COLO829 (cell line): ENCODE measurements at regions not wholly inside any gene's neighbourhood (a gene's known extent, or its start where the extent isn't known, plus 50 kb on each side); places are given as distances from the start of the nearest gene placed in this dataset.

Source experiments
- DNase-seq: peaks from one replicate; pipeline ENCODE4 v3.0.0; 2012; ENCODE audit warnings: low spot score

DNA sequence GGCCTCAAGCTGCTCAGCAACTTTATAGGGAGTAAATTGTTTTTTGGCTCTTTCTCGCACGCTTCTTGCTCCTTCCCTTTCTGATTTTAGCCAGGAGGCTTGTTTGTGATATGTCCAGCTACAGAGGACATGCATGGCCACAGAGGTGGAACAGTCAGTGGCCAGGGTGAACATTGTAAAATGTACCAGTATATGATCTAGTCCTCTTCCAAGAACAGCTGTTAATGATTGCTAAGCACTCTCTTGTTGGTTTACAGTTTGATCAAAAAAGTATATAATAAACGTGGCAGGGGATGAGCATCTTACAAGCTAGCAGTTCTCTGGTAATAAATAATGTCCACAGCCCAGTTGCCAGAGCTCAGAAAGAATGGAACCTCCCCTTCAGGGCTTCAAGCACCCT is 461.7 kb upstream of the DYNLRB2 start:
- DNase-seq, result no peak

- DNase-seq, result no peak
Observed at GRCh38 chr16:80077696-80078095, 463.1 kb upstream of the DYNLRB2 start.

DNA sequence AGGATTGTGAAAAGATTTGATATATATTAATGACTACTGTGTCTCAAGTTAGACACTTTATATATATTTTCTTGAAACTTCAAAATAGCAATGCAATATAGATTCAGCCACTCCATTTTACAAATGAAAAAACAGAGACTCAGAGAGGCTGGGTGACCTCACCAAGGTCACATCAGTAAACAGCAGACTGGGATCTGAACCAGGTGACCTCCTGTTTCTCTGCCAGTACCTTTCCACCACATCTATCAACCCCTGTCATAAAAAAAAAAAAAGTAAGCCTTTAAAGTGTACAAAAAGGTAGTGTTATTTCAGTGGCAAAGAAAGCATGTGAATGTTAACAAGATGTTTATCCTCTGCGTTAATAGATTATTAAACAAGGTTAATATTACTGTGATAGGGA is 466.5 kb upstream of the DYNLRB2 start:
- DNase-seq, result no peak

- DNase-seq, result no peak
Observed at GRCh38 chr16:80071964-80072456, 468.8 kb upstream of the DYNLRB2 start.

DNA sequence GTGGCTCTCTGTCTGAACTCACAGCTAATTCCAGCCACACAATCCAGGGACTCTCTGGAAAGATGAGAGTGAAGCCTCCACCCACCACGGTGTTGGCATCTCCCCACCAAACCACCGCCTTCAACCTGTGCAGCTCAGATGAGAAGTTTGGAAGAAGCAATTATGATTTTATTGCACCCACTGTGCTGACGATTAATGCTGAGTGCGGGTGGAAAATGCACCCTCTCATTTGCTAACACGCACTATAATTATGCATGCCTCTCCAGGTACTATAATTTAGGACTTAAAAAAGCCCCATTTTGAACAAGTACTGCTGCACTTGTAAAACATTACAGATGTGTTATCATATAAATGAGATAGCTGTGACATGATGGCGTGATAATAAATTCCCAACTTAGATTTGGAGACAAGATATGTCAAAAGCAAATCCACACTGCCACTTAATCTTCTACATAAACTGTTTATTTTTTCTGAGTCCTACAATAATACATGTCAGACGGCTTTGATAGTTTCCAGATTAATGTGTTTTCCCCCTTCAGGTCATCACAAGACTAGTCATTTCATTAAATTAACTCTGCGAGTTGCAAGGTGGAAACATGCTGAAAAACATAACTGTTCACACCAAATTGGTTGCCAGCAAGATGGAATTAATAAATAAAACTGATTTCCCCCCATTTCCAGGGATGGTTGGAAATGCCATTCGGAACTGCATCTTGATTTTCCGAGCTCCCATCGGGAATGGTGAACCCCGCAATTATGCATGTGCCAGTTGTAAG is 466.5 kb upstream of the MAF start:
- no peak for DNase-seq

- no peak for DNase-seq
Observed at GRCh38 chr16:80065541-80065940, 465.0 kb upstream of the MAF start.

DNA sequence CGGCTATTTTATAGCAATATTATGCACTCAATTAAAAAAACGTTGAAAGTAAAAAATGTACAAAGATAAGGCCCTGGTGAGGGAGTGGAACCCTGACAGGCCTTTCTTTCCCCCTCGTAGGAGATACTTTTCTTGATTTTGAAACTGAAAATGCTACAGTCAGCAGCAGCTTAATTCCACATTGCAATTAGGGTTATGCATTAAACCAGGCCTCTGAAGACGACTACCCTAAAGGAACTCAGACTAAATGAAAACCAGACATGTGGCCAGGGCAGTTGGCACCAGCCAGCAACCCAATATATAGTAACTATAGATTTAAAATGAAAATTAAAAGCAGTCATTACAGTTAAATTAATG is 463.2 kb upstream of the MAF start:
- no peak for DNase-seq

DNA sequence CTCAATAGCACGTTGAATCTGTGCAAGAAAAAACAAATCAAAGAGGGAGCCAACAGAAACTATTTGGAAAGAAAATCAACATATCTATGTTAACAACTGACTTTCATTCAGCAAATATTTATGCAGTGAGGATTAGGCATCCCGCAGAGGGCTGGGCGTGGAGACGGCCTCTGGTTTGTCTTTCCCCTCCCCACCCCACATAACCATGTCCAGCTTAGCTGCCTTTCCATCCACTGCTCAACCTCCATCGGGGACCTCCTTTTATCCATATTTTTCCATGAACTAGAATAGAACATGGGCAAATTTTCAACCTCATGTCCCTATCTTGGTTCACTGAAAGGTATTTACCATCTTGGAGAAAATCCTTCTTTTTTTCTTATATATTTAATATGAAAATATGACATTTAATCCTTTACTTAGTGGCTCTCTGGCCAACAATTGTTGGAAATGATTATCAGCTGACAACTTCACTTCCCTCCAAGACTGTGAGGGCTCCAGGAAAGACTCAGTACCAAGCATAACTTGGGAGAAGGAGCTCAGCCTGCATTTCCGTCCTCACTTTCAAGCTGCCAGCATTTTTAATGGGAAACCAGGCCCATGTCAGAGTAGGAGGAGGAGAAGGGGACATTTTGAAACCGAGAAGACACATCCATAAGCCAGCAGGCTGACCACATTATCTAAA is 462.6 kb upstream of the MAF start:
- DNase-seq, result no peak

GRCh38 chr16:80062361-80063030 is 462.0 kb upstream of the MAF start:
- no peak for DNase-seq

GRCh38 chr16:80060470-80060869 is 459.9 kb upstream of the MAF start:
- no peak for DNase-seq

DNA sequence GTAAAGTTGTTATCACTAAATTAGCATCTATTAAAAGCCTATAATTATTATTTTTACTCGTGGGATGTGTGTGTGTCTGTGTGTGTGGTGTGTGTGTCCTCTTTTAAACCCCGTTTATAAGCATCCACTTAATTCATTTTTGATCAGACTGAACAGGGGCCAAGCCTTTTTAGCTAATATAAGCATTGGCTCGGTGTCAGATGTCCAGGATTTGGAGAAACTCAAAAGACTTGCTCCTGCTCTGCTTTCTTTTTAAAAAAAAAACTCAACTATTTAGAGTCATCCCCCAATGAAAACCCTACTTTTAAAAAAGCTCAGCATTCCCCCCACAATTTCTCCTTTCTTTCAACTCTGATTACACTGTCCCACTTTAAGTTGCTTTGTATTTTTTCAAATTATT is 459.3 kb upstream of the MAF start:
- DNase-seq, result no peak

DNA sequence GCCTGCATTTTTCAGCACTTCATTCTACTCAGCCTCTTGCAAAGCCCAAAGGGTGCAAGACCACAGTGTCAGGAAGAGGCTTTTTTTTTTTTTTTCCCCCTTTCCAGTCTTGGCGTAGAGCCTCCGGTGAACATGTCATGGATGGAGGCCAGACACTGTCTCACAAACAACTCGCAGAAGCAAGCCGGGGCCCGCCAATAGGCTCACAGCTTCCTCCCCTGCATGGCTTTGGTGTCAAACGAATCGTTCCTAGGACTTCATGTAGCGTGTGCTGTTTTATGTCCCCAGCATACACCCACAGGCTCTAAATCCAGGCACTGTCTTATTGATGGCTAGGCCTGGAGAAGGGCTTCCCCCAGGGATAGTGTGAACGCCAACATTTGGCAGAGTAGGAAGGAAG is 457.7 kb upstream of the MAF start:
- DNase-seq, result no peak

GRCh38 chr16:80056324-80056723 is 455.8 kb upstream of the MAF start:
- no peak for DNase-seq

DNA sequence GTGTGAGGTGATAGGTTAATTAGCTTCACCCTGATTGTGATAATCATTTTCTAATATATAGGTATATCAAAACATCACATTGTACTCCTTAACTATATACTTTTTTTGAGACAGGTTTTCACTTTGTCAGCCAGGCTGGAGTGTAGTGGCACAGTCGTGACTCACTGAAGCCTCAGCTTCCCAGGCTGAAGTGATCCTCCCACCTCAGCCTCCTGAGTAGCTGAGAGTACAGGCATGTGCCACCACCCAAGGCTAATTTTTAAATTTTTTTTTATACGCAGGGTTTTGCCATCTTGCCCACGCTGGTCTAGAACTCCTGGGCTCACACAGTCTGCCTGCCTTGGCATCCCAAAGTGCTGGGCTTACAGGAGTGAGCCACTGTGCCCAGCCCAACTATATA is 455.3 kb upstream of the MAF start:
- no peak for DNase-seq

- no peak for DNase-seq
Observed at GRCh38 chr16:80054647-80055046, 454.1 kb upstream of the MAF start.

- no peak for DNase-seq
Observed at GRCh38 chr16:80051040-80051439, 450.5 kb upstream of the MAF start.

DNA sequence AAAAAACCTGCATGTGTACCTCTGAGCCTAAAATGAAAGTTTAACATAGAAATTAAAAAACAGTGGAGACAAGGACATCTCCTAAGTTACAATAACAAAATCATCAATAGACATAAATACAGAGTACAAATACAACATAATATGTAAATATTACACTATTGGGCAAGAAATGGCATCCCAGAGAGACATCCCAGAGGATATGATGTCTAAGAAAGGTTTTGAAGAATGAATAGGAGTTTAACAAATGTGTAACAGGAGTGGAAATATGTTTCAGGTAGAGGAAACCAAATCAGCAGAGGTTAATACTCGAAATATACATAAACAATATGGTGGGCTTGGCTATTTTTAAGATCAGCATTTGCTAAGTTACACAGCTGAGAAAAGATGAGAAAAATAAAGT is 447.7 kb upstream of the MAF start:
- no peak for DNase-seq

- DNase-seq, result no peak
Observed at GRCh38 chr16:80047842-80048241, 447.3 kb upstream of the MAF start.

GRCh38 chr16:80046848-80047247 is 446.3 kb upstream of the MAF start:
- DNase-seq, result no peak

DNA sequence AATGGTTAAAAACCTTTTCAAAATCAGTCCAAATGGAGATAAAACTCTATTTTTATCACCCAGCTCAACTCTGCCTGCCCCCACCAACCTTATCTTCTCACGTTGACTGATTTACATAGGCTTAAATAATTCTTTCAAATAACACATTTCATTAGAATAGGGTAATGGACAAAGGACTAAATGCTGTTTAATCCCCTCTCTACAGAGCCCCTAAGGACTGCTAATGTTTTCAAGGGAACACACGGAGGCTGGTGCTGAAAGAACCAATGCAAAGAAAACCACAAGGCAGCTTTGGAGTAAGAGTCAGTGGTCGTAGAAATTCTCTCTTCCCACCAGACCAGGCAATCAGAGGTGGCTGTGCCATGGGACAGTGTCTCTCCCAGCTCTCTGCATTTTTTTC is 445.7 kb upstream of the MAF start:
- no peak for DNase-seq

GRCh38 chr16:80045861-80046260 is 445.3 kb upstream of the MAF start:
- no peak for DNase-seq

GRCh38 chr16:80041410-80041809 is 440.9 kb upstream of the MAF start:
- DNase-seq, result peak; percentile 77

DNA sequence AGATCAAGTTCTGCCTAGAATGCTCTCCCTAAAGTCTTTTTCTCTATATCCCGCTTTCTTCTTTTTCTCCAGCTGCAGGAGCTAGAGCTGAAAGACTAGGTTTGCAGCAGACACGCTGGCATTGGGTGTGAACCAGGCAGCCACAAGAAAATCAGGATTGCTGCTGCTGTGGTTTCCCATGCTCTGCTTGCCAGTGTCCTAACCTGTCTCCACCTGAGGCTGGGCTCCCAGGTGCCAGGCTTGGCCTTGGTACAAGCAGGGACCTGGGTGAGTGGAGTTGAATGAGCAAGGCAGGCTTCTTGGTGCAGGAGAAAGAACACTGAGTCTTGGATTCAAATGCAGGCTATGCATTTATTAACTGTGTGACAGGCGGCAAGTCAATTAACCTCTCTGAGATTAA is 440.3 kb upstream of the MAF start:
- no peak for DNase-seq
